NCI-H2196 (cell line): ENCODE measurements at regions not wholly inside any gene's neighbourhood (a gene's known extent, or its start where the extent isn't known, plus 50 kb on each side); places are given as distances from the start of the nearest gene placed in this dataset.
"Not testable (repeated sequence)": the region's sequence is repeated elsewhere in the genome, so short reads cannot be mapped to it uniquely, and the experiment has no call there.

Source experiments
- DNase-seq: peaks from one replicate; lab custom pipeline; 2025; ENCODE audit not compliant: unreplicated experiment; lab: John Stamatoyannopoulos, UW

GRCh38 chr2:37757456-37757855 lies 86.0 kb upstream of the CDC42EP3 start:
- DNase-seq: not testable (repeated sequence)

DNA sequence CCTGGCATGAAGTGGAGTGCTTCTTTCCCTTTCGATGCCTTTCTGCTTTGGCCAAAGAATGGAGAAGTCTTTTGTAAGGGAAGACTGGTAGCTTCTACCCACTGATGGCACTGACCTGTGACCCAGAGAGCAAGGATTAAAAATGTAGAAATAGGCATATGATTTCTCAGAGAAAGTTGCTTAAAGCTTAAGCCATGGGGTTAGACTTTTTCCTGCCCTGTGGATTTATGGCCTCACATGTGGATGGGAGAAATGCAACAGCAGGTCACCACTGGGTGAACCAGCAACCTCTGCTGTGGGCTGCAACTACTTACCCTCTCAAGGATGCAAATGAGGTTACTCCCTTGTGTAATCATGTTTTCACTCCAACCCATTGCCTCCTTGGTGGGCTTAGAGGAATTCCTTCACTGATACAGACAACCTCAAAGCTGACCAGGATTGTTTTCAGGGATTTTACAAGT lies 86.7 kb upstream of the CDC42EP3 start:
- DNase-seq: not testable (repeated sequence)

DNA sequence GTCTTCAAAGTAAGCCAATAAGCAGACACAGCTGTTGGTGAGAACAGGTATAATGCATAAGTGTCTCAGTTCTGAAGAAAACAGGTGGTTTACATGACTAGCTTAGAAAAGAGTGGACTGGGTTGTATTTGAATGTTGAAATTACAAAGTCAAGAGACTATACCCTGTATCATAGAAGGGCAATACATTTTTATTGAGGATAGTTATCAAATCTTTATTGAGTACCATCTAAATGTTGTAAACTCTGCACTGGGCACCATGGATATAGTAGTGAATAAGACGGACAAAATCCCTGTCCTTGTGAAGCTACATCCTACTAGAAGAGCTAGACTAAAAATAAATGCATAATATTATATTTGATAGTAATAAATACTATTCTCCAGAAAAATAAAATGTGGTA lies 88.5 kb upstream of the CDC42EP3 start:
- not testable (repeated sequence) for DNase-seq

DNA sequence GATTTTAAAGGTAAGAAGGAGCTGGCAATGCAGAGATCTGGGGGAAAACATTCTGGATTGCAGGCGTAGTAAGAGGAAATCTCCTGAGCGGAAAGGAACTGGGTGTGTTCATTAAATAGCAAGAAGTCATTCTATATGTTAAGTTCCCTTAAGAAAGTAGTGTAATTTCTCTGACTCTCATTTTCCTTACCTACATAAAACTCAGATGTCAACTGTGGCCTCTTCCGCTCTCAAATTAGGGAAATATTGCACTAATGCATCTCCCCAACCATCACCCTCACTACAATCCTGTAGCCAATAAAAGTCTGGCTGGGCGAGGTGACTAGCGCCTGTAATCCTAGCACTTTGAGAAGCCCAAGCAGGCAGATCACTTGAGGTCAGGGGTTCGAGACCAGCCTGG lies 89.0 kb upstream of the CDC42EP3 start:
- no peak for DNase-seq

GRCh38 chr2:37762281-37762680 lies 90.8 kb upstream of the CDC42EP3 start:
- DNase-seq: not testable (repeated sequence)

DNA sequence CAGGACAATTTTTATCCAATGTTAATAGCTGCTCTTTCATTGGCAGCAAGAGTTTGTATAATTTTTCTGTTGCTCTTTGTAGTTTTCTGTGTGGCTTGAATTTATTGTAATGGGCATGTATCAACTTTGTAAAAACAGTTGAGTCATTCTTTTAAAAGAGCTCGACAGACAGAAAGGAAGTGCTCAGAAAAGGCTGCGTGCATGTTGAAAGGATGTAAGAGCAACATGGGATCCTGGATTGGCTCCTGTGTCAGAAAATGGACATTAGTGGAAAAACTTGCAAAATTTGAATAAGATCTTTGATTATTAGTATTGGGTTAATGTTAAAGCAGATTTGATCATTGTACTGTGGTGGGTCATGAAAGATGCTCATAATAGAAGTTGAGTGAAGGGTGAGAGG lies 93.3 kb upstream of the CDC42EP3 start:
- DNase-seq: no peak

GRCh38 chr2:37766106-37766505 lies 94.7 kb upstream of the CDC42EP3 start:
- DNase-seq: no peak

- no peak for DNase-seq
Measured at GRCh38 chr2:37767046-37767445, 95.6 kb upstream of the CDC42EP3 start.

DNA sequence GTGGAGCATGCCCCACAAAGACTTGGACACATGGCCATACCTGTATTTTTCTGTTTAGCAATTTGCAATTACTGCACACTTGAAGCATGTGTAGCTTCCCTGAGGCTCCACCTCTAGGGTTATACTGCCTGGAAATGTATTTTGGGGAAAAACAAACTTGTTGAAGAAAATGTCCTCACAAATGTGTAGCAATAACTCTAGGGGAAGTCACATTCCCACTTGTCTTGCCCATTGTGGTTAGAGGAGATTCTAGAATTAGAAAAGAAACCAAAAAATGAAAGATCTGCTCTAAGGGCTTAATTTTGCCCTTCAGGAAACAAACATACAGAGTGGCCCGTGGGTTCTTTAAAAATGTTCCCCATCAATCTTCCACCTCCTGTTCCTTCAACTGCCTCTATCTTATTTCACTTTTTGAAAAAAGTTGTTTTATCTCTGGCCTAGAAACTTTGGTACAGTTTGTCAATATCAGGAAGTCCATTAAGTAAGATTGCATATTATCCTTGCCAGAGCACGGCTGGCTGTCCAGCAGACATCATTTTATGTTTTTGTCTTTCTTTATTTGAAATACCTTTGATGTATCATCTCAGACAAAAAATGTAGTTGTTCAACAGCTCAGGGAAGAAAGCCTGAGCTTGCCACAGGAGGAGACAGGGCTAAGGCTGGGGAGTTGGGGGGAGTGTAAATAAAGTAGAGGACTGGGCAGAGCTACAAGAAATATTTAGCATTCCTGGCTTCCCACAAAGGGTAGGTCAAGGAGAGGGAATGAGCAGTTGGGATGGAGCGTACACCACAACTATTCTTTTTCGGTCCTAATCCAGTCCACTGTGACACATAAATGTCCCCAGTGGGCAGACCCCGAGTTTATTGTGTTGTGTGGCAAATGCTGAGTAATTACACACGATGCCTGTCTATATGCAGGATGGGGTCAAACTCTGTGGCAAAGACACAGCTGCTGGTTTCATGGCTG lies 96.8 kb upstream of the CDC42EP3 start:
- peak; percentile 22 for DNase-seq

- no peak for DNase-seq
Measured at GRCh38 chr2:37769551-37769950, 98.1 kb upstream of the CDC42EP3 start.

DNA sequence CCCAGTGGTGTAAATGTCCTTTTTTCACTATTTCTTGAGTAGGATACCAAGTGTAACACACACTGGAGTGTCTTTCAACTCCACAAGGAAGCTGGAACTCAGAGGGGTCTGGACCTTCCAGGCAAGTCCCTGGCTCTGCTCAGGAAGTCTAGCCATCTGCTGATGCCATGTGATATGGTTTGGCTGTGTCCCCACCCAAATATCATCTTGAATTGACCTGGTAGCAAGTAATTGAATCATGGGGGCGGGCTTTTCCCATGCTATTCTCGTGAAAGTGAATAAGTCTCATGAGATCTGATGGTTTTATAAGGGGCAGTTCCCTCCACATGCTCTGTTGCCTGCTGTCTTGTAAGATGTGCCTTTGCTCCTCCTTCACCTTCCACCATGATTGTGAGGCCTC lies 99.4 kb upstream of the CDC42EP3 start:
- no peak for DNase-seq

DNA sequence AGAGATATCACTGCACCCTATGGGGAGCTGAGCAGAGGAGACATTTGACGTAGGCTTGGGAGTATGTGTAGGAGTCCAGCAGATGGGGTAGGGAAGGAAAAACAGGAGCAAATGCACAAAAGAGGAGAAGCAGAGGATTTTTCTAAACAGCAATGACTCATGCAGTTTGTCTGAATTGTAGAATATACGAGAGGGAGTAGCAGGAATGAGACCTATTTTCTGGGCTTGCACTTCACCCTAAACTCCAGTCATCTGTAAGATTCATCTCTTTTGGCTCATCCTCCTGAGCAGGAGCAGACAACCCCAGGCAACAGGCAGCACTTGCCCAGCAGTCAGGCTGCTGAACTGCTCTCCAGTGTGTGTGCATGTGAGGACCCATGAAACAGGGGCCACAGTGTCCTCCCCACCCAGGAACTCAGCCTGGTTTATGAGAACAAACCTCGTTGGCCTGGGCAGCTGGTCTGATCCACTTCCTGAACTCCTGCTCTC lies 100.2 kb upstream of the CDC42EP3 start:
- DNase-seq: no peak

- DNase-seq: no peak
Measured at GRCh38 chr2:37773371-37774130, 102.1 kb upstream of the CDC42EP3 start.

- not testable (repeated sequence) for DNase-seq
Measured at GRCh38 chr2:37774171-37774944, 102.9 kb upstream of the CDC42EP3 start.

DNA sequence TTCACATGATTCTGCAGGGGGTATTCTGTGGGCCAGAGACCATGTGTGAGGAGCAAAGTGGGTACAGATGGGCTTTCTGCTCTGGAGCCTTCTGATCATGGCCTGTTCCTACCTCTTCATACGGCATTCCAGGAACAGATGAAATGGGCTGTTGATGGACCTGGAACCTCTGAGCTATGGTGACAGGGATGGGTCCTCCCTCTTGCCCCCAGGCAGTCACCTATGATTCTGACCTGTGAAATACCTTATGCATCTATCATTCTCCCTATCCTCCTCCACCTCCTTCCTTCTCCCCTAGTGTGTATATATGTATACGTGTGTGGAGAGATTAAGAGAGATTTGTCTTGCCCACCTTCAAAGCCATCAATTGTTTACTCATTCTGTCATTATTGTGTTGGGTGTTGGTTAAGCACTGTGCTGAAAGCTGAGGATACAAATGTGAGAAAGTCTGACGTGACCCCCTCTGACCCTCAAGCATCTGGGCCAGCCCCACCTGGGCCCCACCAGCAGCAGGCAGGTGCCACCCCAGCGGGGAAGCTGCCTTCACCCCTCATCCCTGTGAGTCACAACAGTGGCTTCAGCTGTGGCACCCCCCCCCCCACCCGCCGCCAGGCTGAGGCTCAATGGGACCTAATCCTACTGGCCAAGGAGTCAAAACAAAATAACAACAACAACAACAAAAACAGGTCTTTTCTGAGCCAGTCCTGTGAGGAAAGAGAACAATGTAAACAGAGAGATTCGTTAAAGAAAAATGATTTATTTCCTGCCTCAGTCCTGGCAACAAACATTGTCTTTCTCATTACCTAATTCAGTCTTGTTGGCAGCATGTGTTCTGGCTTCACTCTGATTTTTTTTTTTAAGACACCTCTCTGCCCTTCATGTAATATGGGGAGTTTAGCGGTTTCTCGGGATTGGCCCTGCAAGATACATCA lies 103.8 kb upstream of the CDC42EP3 start:
- DNase-seq: no peak

GRCh38 chr2:37775908-37776250 lies 104.4 kb upstream of the CDC42EP3 start:
- DNase-seq: no peak

DNA sequence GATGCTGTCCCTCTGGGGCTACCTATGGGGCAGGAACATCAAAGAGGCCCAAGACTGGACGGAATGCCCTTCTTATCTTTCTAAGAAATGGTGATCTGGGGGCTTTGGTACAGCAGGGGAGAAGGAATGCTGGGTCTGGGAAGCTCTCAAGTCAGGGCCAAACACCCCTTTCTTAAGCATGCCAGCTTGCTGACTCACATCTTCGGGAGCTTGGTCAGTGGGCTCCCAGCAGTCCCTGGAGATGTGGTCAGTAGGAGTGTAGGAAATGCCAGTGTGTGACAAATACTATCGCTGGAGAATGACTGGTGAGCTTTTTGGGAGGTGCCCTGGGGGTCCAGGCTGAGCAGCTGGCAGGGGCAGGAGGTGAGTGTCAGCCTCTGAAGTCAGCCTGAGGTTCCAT lies 105.0 kb upstream of the CDC42EP3 start:
- DNase-seq: no peak

- DNase-seq: no peak
Measured at GRCh38 chr2:37779139-37779538, 107.7 kb upstream of the CDC42EP3 start.

GRCh38 chr2:37779611-37780386 lies 108.4 kb upstream of the CDC42EP3 start:
- no peak for DNase-seq
